Mucosa of gallbladder (tissue), 1 donor: ENCODE measurements at regions not wholly inside any gene's neighbourhood (a gene's known extent, or its start where the extent isn't known, plus 50 kb on each side); places are given as distances from the start of the nearest gene placed in this dataset.
"Not testable (repeated sequence)": the region's sequence is repeated elsewhere in the genome, so short reads cannot be mapped to it uniquely, and the experiment has no call there.

Experiments used
- DNase-seq: peaks from one replicate; pipeline ENCODE4 v3.0.0-alpha.2; 2020; ENCODE audit warnings: low spot score
- donor health status: DM: no; HTN: no; CAD: no.

DNA sequence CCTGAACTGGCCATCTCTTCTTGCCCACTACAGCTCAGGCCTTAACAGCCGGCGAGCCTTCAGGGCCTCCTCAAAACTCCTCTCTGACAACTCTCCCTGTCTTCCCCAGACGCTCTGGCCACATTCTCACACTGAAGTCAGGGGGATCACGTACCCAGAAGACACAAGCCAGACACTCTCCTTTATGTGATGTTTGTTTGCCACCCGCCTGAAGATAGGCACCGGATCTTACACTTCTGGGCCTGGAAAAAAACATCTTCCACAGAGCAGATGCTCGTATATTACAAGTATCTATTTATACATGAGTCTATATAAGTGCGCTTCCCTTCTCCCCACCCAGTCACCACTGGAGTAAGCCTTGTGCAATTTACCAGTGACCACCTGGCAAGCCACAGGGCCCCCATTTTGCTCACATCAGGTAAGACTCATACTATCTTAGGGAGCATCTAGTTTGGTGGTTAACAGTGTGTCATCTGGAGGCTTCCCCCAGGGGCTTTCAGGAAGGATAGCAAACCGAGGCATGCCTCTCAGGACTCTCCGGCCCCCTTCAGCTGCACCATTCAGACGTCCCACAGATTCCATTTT is 349.4 kb downstream of the SOX9 start:
- no peak for DNase-seq

DNA sequence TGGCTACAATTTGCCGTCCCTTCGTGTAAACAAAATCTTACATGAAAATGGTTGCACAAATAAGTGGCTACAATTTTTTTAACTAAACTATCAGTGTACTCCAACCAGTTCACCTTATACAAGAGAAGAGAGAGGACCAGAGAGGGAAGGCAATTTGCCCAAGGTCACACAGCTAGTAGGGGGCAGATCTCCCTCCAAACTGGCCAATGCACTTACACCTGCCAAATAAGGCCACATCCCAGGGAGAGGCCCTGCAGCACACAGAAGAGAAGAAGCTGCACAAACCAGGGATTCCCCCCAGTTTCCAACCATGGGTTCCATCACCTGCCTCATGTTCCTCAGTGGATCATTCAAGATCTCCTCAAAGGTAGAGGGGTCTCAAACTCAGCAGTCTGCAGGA is 349.9 kb downstream of the SOX9 start:
- DNase-seq: no peak

DNA sequence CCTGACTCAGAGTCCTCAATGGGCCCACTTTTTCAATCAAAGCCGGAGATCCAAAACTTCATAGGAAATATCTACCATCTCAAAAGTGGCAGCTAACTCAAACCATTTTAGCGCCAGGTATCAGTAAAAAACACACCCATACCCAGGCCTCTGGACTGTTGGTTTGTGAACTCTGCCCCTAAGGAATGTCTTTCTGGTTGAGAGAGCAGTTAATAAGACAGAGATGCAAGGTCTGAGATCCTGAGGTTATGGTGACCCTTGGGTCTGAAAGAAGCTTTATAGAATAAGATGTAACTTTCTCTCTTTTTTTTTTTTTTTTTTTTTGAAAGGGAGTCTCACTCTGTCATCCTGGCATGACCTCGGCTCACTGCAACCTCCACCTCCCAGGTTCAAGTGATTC is 350.5 kb downstream of the SOX9 start:
- DNase-seq: no peak

DNA sequence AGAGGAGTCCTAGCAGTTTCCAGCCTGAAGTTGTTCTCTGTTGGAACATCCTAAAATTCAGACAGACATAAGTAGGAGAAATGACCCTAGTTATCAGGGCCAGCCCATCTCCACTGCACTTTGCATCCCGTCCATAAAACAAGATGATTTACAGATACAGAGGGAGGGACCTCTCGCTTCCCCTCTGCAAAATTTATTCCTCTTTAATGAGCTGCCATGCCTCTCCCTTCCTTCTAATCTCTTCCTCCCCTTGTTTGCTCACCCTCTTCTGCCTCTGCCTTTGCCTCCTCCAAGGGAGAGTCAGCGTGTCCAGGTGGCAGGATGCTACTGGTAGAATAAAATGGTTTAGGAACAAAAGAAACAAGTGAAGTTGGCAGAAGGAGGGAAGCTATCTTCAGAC is 351.3 kb downstream of the SOX9 start:
- DNase-seq: no peak

DNA sequence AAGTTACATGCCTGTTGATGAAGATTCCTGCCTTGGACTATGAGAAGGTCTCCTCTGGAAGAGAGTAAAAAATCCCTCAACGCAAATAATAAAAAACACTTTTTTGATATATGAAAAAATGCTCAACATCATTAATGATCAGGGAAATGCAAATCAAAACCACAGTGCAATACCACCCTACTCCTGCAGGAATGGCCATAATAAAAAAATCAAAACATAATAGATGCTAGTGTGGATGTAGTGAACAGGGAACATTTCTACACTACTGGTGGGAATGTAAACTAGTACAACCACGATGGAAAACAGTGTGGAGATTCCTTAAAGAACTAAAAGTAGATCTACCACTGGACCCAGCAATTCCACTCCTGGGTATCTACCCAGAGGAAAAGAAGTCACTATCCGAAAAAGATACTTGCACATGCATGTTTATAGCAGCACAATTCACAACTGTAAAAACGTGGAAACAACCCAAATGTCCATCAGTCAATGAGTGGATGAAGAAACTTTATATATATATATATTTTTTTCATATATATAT is 352.1 kb downstream of the SOX9 start:
- DNase-seq: not testable (repeated sequence)

DNA sequence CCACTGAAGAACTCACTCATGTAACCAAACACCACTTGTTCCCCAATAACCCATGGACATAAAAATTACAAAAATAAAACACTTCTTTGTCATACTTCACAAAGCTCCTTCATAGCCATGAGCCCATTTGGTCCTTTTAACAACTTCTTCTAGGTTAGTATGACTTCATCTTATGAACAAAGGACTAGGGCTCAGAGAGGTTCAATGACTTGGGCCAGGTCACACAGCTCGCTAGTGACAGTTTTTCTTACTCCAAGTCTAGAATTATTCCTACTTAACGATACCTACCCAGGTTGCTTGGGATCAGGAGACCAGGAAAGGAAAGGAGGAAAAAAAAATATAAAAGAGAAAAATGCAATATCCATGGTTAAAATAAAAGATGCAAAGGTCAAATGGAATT is 353.4 kb downstream of the SOX9 start:
- no peak for DNase-seq

DNA sequence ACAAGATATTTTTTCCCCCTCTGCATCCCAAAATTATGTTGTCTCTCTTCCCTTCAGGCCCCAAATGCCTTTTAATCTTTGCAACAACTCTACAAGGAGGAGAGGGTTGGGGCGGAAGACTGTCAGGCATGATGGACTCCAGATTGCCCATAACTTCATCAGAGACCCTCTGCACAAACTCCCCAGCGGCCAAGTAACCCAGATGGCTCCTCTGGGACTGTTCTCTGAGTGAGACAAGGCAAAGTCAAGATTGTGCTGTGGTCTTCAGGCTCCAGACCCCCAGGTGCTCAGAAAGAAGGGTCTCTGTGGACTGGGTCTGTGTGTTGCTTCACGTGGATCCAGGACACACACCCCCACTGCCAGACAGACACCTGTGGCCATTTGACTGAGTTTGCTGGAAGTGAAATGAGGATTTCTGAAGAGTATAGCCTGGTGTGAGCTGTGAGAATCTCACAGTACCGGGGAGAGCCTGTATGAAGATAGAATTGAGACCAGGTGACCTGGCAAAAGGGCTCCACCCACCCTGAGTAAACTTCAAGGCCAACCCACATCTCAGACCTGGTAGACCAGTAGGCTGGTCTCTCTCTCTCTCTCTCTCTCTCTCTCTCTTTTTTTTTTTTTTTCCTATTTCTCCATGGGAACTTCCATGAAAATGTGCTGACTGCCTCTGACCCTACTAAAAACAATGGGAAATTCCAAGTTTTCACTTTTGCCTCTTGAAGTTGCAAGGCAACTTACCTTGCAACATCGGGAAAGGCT is 354.1 kb downstream of the SOX9 start:
- DNase-seq: peak; percentile 42

DNA sequence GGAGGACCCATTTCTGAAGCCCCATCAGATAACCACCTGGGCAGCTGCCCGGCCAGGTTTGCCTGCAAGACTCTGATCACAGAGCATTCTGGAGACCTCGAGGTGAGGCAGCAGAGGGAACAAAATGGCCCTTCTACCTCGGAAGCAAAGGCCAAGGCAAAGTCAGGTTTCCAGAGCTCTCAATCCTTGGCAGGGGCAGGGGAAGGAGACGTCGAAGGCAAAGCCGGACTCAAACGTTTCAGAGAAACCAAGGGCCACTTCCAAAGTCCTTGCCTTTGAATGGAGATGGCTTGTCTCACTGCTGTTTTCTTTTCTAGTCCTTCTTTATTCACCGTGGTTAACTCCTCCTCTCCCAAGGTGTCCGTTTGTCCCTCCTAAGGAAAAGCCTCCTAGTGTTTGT is 355.3 kb downstream of the SOX9 start:
- no peak for DNase-seq

DNA sequence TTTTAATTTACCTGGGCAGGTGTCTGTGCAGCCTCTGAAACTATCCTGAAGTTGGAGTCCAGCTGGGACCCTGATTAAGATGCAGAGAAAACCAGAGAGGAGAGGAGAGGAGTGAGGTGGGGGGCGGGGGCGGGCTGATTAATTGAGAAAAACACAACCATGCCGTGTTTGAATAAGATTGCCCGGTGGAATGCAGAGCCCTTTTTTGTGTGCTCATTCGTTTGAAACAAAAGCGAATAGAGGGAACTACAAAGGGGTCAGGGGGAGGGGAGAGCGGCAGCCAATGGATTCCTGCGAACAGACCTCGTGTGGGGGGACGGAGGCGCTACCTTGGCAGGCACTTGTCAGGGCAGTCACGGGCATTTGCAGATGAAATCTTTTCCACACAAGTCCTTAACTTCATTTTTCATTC is 355.8 kb downstream of the SOX9 start:
- DNase-seq: no peak

DNA sequence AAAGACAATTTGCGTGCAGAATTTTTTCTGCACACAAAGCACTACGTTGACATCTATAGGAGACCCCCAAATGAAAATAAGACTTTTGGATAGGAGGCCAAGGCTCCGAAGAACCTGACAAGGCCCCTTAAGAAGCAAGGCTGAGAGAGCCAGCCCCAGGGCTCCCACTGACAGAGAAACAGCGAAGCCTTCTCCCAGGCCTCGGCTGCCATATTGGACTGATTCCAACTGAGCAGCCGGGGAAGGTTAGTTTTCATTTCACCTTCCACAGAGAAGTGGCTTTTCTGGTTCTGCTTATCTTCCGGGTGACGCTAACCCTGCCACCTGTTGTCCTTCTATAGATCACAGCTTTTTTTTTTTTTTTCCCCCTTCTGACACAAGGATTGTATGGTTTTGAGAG is 356.7 kb downstream of the SOX9 start:
- peak; percentile 70 for DNase-seq

DNA sequence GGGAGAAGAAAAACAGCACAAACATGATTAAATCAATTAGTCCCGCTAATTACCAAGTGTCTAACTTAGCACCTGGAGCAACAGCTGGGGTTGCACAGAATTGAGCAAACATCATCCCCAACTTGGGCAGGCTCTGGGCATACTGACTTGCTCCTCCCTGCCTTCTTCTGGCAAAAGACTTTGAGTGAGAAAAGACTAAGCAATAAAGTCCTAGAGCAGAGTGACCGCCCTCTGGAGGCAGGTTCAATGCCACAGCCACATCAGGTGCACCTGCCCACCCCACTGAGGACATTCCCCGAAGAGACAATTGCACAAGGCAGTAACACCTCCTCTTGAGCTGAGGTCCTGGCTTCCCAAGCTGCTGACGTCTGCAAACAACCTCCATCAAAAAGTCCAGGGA is 358.3 kb downstream of the SOX9 start:
- DNase-seq: no peak

DNA sequence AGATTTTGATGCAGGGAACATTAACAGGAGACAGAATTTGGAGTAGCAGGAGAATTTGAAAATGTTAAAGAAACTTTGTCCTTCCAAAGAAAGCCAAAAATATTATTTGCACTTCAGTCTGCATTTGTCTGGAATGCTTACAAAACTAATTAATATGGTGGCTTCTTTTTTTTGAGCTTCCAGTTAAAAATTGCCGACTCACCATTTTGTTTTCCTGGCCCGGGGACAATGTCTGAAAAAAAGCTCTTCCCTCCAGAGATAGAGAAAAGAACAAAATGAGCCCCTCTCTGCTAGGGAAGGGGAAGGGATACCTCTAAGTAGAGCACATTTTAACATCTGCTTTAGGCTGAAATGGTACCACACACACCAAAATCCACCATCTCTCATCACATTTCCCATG is 360.8 kb downstream of the SOX9 start:
- no peak for DNase-seq

DNA sequence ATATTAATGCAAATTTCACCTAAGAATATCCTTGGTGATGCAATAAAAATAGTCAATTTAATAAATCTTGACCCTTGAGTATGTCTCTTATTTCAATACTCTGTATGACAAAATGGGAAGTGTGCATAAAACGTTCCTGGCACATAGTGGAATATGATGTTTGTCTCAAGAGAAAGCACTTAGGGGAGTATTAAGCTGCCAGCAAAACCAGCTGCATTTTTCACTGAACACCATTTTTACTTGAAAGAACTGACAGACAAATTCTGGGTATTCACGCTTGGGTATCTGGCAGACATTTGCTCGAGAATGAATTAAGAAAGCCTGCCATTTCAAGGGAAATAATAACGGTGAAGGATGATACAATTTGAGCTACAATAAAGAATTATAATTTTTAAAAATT is 364.8 kb downstream of the SOX9 start:
- DNase-seq: no peak

DNA sequence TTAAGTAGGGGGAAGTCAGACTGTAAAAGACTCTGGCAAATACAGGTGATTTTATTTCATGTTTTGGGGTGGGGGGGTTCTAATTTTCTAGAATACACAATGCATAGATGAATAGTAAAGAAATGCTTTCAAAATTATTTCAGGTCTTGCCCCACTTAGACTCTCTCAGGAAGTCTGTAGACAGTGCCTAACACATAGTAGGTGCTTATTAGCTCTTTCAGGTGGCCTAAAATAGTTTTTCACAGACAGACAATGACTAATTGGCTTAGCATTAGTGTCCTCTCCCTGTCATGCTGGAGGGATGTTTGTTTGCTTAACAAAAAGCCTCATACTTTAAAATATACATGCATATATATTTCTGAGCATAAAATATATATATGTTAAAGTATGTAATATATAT is 366.0 kb downstream of the SOX9 start:
- DNase-seq: no peak

DNA sequence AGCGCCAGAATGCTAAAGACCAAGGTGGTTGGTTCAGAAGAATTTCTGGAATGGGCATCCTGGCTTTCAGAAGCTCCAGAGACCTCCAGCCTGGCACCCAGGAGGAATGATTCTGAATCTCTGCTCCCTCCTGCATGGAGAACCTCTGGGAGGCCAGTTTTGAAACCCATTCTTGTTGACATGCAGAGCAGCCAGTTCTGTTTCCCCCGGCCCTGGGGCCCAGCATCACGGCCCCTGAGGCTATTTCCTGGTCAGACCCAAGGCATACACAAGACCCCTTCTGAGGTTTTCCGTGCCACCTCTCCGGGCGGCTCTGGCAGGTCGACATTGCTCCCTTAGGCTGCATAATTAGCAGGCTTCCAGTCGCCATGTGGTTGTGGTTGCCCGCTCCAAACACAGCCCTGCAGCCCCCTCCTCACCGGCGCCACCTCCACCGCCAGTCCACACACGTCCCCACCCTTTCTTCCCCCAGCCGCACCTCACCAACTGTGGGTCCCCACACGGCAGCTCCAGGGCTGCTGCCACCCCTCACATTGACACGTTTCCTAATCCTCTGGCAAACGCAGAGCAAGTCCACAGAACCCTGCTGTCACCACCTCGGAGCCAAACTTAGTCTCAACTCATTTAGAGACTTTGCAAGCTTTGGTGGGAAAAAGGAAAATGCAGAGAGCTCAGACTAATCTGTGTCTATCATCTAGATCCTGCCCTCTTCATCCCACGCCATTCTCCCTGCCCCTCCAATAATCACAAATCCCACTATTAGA is 367.1 kb downstream of the SOX9 start:
- DNase-seq: no peak

DNA sequence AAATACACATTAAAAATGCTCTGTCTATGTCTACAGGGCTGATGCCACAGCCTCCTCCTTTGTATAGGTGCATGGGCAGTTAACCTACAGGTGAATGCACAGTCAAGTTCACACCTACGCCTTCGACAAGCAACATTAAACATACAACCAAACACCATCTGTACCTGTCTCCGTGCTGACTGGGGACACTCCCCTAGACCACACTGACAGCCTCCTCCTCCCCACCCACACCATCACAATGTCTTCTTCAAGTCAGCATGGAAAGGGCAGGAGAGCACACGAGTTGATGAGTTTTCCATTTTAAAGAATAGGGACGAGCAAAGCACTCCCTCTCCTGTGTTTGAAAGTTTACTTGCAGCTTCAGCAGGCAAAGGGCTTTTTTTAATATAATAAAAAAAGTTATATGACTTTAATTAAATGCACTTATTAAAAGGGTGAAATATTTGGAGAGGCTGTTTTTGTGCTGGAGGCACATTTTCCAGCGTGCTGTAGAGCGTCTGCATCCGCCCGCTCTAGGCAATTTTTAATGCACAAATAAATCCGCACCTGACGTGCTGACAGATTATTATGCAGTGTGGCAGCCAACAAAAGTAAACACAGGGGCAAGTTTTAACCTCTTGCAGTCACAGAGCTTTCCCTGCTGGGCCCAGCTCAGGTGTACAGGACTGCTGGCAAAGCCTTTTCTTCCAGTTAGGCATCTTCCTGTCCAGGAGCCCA is 367.9 kb downstream of the SOX9 start:
- DNase-seq: no peak

DNA sequence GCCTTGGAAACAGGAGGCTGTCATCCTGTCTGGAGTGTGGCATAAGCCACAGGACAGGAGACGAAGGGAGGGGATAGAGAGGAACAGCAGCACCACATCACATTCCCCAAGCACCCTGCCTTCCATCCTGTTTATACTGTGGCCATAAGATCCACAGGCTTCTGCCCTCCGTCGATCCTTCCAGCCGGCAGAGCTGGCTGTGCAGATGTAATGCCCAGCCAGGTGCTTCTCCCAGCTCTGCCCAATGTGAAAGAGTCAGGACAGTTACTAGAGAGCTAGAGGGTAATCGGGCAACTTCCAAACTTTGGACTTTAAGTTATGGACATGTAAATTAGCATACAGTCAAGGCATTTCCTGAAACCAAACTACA is 368.4 kb downstream of the SOX9 start:
- no peak for DNase-seq

DNA sequence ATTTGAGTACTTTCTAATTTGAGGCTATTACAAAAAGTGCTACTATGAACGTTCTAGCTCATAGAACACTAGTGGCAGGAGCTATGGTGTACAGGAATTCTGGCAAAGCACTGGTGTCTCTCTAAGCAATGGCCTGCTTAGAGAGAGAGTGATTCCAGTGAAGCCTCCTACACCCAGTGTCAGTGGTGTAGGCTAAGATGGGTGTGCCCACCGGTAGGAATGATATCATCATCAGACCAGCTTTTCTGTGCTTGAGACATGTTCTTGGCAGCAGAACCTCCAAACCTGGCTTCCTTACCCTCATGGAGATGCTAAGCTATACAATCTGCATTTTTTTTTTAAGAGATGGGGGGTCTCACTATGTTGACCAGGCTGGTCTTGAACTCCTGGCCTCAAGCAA is 370.3 kb downstream of the SOX9 start:
- no peak for DNase-seq

DNA sequence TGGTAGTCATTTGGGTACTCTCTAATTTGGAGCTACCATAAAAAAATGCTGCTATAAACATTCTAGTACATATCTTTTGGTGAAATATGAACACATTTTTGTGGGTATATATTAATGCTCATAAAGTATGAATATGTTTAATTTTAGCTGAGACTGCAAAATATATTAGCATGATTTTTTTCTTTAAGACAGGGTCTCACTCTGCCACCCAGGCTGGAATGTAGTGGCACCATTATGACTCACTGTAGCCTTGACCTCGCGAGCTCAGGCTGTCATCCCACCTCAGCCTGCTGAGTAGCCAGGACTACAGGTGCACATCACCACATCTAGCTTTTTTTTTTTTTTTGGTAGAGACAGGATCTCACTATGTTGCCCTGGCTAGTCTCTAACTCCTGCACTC is 371.7 kb downstream of the SOX9 start:
- DNase-seq: no peak

DNA sequence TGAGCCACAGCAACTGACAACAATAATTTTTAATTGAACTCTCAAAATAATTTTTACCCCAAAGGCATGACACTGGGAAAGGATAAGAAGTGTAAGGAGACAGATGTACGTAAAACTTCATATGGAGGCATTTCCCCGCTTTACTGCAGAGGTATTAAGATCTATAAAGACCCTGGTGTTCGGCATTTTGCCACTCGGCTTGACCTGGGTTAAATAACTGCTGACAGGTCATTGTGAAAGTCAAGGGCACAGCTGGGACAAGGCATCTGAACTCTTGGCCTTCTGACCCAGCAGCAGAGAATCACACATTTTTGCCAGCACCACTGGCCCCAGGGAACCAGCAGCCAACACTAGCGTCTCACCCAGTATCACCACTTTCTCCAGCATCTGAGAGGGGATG is 372.1 kb downstream of the SOX9 start:
- no peak for DNase-seq

DNA sequence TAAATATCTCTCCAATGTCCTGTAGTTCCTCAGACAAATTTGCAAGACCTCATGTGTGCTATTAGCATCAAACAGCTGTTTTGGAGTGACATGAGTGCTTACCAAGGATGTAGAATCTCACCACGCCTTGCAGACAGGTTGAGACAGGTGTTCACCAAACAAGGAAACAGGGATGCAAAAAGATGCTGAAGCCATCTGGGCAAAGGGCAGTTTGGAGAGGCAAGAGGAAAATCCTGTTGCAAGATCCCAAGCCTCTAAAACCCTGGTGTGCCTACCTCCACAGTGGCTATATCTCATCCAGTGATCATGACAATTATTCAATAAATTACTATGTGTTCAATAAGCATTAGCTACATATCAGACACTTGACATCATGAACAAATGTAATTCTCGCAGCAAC is 373.7 kb downstream of the SOX9 start:
- DNase-seq: no peak

DNA sequence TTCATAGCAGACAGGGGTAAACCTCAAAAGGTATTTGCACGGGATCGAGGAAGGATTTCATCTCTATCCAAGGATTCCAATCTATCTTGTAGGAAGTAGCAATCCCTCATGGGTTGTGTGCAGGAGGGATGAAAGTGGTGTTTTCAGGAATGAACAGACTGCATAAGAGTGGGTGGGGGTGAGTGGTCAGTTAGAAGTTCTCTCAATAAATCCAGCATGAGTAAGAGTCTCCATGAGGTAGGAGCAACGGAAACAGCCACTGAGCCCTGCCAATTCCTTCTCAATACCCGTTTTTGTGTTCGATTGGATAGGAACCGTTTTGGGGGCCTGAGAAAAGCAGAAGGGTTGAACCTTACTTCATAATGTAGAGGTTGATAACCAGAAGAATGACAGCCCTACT is 375.6 kb downstream of the SOX9 start:
- DNase-seq: no peak
